H1 (cell line): ENCODE measurements at regions not wholly inside any gene's neighbourhood (a gene's known extent, or its start where the extent isn't known, plus 50 kb on each side); places are given as distances from the start of the nearest gene placed in this dataset.

ENCODE experiments used
- CTCF ChIA-PET: fragments of 300-600 bp; sonication (Branson Sonifier 250); formaldehyde crosslinking; loops from one replicate; lab custom pipeline; 2021; ENCODE audit not compliant: partially characterized antibody; lab: Charles Lee
- POLR2A ChIA-PET: fragments of 300-600 bp; sonication (Branson Sonifier 250); formaldehyde crosslinking; loops from one replicate; lab custom pipeline; 2021; ENCODE audit warnings: inconsistent platforms; ENCODE audit not compliant: partially characterized antibody; lab: Charles Lee
- DNase-seq, 2 experiments: peaks; one replicate each; pipeline versions ENCODE4 v3.0.0 to v3.0.0-alpha.2; 2010 to 2022; ENCODE audit warnings: low spot score in 2 of 2, low read depth in 1 of 2, mixed read lengths in 1 of 2
- FAIRE-seq: peaks from 2 replicates; lab custom pipeline; 2011; peaks lifted over from hg19 to GRCh38; lab: Jason Lieb, UNC
- H2AFZ ChIP-seq: 2 replicates; pipeline ENCODE4 v1.8.1; 2012; ENCODE audit warnings: low read length, inconsistent platforms
- H2AK5ac ChIP-seq: 2 replicates; pipeline ENCODE4 v1.6.1; 2013; ENCODE audit warnings: low read depth, low read length
- H2BK120ac ChIP-seq: replicated peaks from 2 replicates; pipeline ENCODE3; 2013; ENCODE audit warnings: low read depth, low read length, inconsistent platforms
- H2BK12ac ChIP-seq: 2 replicates; pipeline ENCODE4 v1.6.1; 2013; ENCODE audit warnings: low read depth, low read length
- H2BK15ac ChIP-seq: 2 replicates; pipeline ENCODE4 v1.6.1; 2013; ENCODE audit warnings: low read length
- H2BK20ac ChIP-seq: 2 replicates; pipeline ENCODE4 v1.6.1; 2013; ENCODE audit warnings: low read length
- H2BK5ac ChIP-seq: 2 replicates; pipeline ENCODE4 v1.6.1; 2013; ENCODE audit warnings: low read depth, low read length
- H3K14ac ChIP-seq: 2 replicates; pipeline ENCODE4 v1.6.1; 2013; ENCODE audit warnings: inconsistent platforms; ENCODE audit not compliant: insufficient read length
- H3K18ac ChIP-seq: 2 replicates; pipeline ENCODE4 v1.6.1; 2013; ENCODE audit warnings: low read length; ENCODE audit errors: extremely low read depth
- H3K23ac ChIP-seq: 2 replicates; pipeline ENCODE4 v1.6.1; 2013; ENCODE audit warnings: inconsistent platforms; ENCODE audit not compliant: insufficient read length
- H3K23me2 ChIP-seq: 2 replicates; pipeline ENCODE4 v1.6.1; 2013; ENCODE audit warnings: low read depth, low read length
- H3K27ac ChIP-seq: 2 replicates; pipeline ENCODE4 v1.6.1; 2011; ENCODE audit warnings: low read depth, low read length, inconsistent platforms
- H3K27me3 ChIP-seq, 4 experiments: replicated peaks in 1 of 4; 1 replicate in 1 of 4; 2 replicates in 3 of 4; pipeline versions ENCODE4 v1.6.1 to v1.8.1; 2011 to 2013; ENCODE audit warnings: low read length in 3 of 4, mild to moderate bottlenecking in 3 of 4, inconsistent platforms in 2 of 4, mixed read lengths in 2 of 4, moderate library complexity in 1 of 4; ENCODE audit not compliant: control insufficient read depth in 3 of 4, insufficient read depth in 3 of 4; ENCODE audit errors: extremely low read depth in 1 of 4
- H3K36me3 ChIP-seq, 4 experiments: 2 replicates each; pipeline versions ENCODE4 v1.6.1 to v1.8.1; 2011 to 2013; ENCODE audit warnings: mild to moderate bottlenecking in 4 of 4, low read length in 3 of 4, moderate library complexity in 2 of 4, control low read depth in 1 of 4, inconsistent platforms in 1 of 4; ENCODE audit not compliant: insufficient read depth in 4 of 4, control insufficient read depth in 2 of 4
- H3K4ac ChIP-seq: replicated peaks from 2 replicates; pipeline ENCODE3; 2013; ENCODE audit warnings: low read length, low read depth, mixed read lengths, inconsistent platforms; ENCODE audit not compliant: insufficient read length
- H3K4me1 ChIP-seq, 4 experiments: replicated peaks in 1 of 4; 1 replicate in 1 of 4; 2 replicates in 3 of 4; pipeline versions ENCODE4 v1.6.1 to v1.8.1; 2011 to 2013; ENCODE audit warnings: low read length in 3 of 4, inconsistent platforms in 2 of 4, mixed read lengths in 1 of 4; ENCODE audit not compliant: insufficient read depth in 4 of 4, control insufficient read depth in 3 of 4
- H3K4me2 ChIP-seq, 2 experiments: 2 replicates each; pipeline versions ENCODE4 v1.6.1 to v1.8.1; 2011 to 2013; ENCODE audit warnings: low read depth in 2 of 2, low read length in 2 of 2, control low read depth in 1 of 2, inconsistent platforms in 1 of 2, mild to moderate bottlenecking in 1 of 2; ENCODE audit not compliant: insufficient read depth in 1 of 2
- H3K4me3 ChIP-seq, 4 experiments: fragments of 200-600, 300-600 bp in 1 of 4; sonication (generic), shearing (Covaris generic), sonication (Bioruptor Twin) in 1 of 4; 2 replicates each; pipeline versions ENCODE4 v1.5.1 to v1.8.1; 2011 to 2016; ENCODE audit warnings: low read length in 4 of 4, low read depth in 3 of 4, control low read depth in 2 of 4, inconsistent platforms in 2 of 4, mild to moderate bottlenecking in 2 of 4, mixed read lengths in 1 of 4, moderate library complexity in 1 of 4; ENCODE audit not compliant: insufficient read depth in 2 of 4; ENCODE audit errors: extremely low read depth in 1 of 4
- H3K56ac ChIP-seq: replicated peaks from 2 replicates; pipeline ENCODE3; 2013; ENCODE audit warnings: low read depth, mild to moderate bottlenecking, mixed read lengths, low read length, inconsistent platforms; ENCODE audit not compliant: insufficient read length
- H3K79me1 ChIP-seq: 2 replicates; pipeline ENCODE4 v1.6.1; 2013; ENCODE audit warnings: low read depth, low read length, control low read depth
- H3K79me2 ChIP-seq, 2 experiments: 2 replicates each; pipeline versions ENCODE4 v1.6.1 to v1.8.1; 2012 to 2013; ENCODE audit warnings: low read length in 2 of 2, mild to moderate bottlenecking in 2 of 2, inconsistent platforms in 1 of 2; ENCODE audit not compliant: insufficient read depth in 2 of 2, control insufficient read depth in 1 of 2
- H3K9ac ChIP-seq, 4 experiments: replicated peaks in 1 of 4; 1 replicate in 1 of 4; 2 replicates in 3 of 4; pipeline versions ENCODE4 v1.6.1 to v1.8.1; 2011 to 2013; ENCODE audit warnings: low read depth in 3 of 4, low read length in 3 of 4, control low read depth in 2 of 4, mild to moderate bottlenecking in 2 of 4, moderate library complexity in 2 of 4, inconsistent platforms in 1 of 4; ENCODE audit errors: extremely low read depth in 1 of 4
- H3K9me3 ChIP-seq, 2 experiments: 2 replicates each; pipeline versions ENCODE4 v1.6.1 to v1.8.1; 2012 to 2013; ENCODE audit warnings: mild to moderate bottlenecking in 2 of 2, moderate library complexity in 2 of 2, control low read depth in 1 of 2, inconsistent platforms in 1 of 2, low read depth in 1 of 2, low read length in 1 of 2, mixed read lengths in 1 of 2; ENCODE audit not compliant: insufficient read depth in 2 of 2
- H4K20me1 ChIP-seq, 2 experiments: replicated peaks in 1 of 2; 2 replicates each; pipeline versions ENCODE3 to v1.8.1; 2011 to 2013; ENCODE audit warnings: inconsistent platforms in 2 of 2, low read length in 2 of 2, mild to moderate bottlenecking in 1 of 2; ENCODE audit not compliant: insufficient read depth in 2 of 2, control insufficient read depth in 1 of 2
- H4K5ac ChIP-seq: 2 replicates; pipeline ENCODE4 v1.6.1; 2013; ENCODE audit warnings: low read length, low read depth, mixed read lengths, inconsistent platforms; ENCODE audit not compliant: insufficient read length
- H4K8ac ChIP-seq: 2 replicates; pipeline ENCODE4 v1.8.0; 2013; ENCODE audit warnings: mild to moderate bottlenecking, moderate library complexity, low read length, inconsistent platforms; ENCODE audit not compliant: insufficient read depth; ENCODE audit errors: extremely low read depth
- H4K91ac ChIP-seq: replicated peaks from 2 replicates; pipeline ENCODE3; 2013; ENCODE audit warnings: low read length, mixed read lengths, inconsistent platforms; ENCODE audit not compliant: insufficient read length
- CTCF ChIP-seq, 3 experiments: IDR thresholded peaks; 1 replicate in 2 of 3; 2 replicates in 1 of 3; pipeline versions ENCODE4 v1.5.1 to v1.6.1; 2011; ENCODE audit warnings: low read length in 3 of 3, mild to moderate bottlenecking in 3 of 3, inconsistent platforms in 2 of 3, low read depth in 1 of 3, moderate library complexity in 1 of 3; ENCODE audit not compliant: insufficient read depth in 1 of 3; ENCODE audit errors: control extremely low read depth in 1 of 3
- HDAC2 ChIP-seq, 2 experiments: fragments of 300-600 bp in 1 of 2; sonication (generic) in 1 of 2; IDR thresholded peaks; 2 replicates each; pipeline ENCODE4 v1.6.1; 2011 to 2012; ENCODE audit warnings: low read depth in 2 of 2, low read length in 2 of 2, mild to moderate bottlenecking in 2 of 2, moderate library complexity in 2 of 2, borderline replicate concordance in 1 of 2, inconsistent platforms in 1 of 2
- JUN ChIP-seq: IDR thresholded peaks from 2 replicates; pipeline ENCODE4 v1.6.1; 2011; ENCODE audit warnings: low read depth, mild to moderate bottlenecking, improper control_type of control experiment, low read length
- KDM1A ChIP-seq: fragments of 200-600, 300-600 bp; sonication (generic); IDR thresholded peaks from 2 replicates; pipeline ENCODE4 v1.7.1; 2016; ENCODE audit warnings: mild to moderate bottlenecking, low read length, borderline replicate concordance
- RBBP5 ChIP-seq: IDR thresholded peaks from 2 replicates; pipeline ENCODE4 v1.7.1; 2012; ENCODE audit warnings: low read depth, mild to moderate bottlenecking, inconsistent platforms, low read length, moderate library complexity, borderline replicate concordance
- SIN3A ChIP-seq, 2 experiments: IDR thresholded peaks in 1 of 2; conservative IDR thresholded peaks in 1 of 2; 2 replicates each; pipeline ENCODE4 v1.6.1; 2011 to 2012; ENCODE audit warnings: low read length in 2 of 2, improper control_type of control experiment in 1 of 2, low read depth in 1 of 2, mild to moderate bottlenecking in 1 of 2
- USF2 ChIP-seq: IDR thresholded peaks from 2 replicates; pipeline ENCODE4 v1.6.1; 2011; ENCODE audit warnings: low read length, improper control_type of control experiment
- WGBS, 2 experiments: shearing (Covaris generic) in 1 of 2; methylation state at CpG; one replicate each; pipeline versions ENCODE4 v1.1.6 to v1.1.7; 2013 to 2015; ENCODE audit warnings: low lambda C conversion rate in 2 of 2, mixed read lengths in 2 of 2, inconsistent platforms in 1 of 2, low coverage in 1 of 2, missing lambda C conversion rate in 1 of 2; ENCODE audit not compliant: insufficient replicate concordance in 2 of 2, insufficient coverage in 1 of 2, insufficient read length in 1 of 2; ENCODE audit errors: extremely low coverage in 1 of 2, missing lambda C conversion rate in 1 of 2; 5-methylcytosine and 5-hydroxymethylcytosine counted together

- H3K4me2 ChIP-seq: no peak overlapping the region
- H3K4ac ChIP-seq: no peak overlapping the region
- no peak overlapping the region for H3K23ac ChIP-seq
- H2BK20ac ChIP-seq: no peak overlapping the region
- no peaks in the 10 kb centered on the region for H3K9me3 ChIP-seq
- no peak overlapping the region for H2BK120ac ChIP-seq
- H3K27ac ChIP-seq: no peak overlapping the region
- H2BK12ac ChIP-seq: no peak overlapping the region
- H2BK5ac ChIP-seq: no peak overlapping the region
- no peak overlapping the region for H4K8ac ChIP-seq
- 80% methylated on average over 1 of the region's 1 CpG; no CpG with 5 or more reads in 1 of the 2 experiments for WGBS, 2 experiments
- no peak overlapping the region for H2AFZ ChIP-seq
- no peak overlapping the region for H2AK5ac ChIP-seq
- H4K20me1 ChIP-seq: no peaks in the 10 kb centered on the region
- no peaks in the 10 kb centered on the region for H3K27me3 ChIP-seq
- H3K79me1 ChIP-seq: no peaks in the 10 kb centered on the region
- no peaks in the 10 kb centered on the region for H3K79me2 ChIP-seq
- no peak overlapping the region for H3K4me3 ChIP-seq
- H4K91ac ChIP-seq: no peak overlapping the region
- H3K36me3 ChIP-seq: no peaks in the 10 kb centered on the region
- no peak overlapping the region for H2BK15ac ChIP-seq
- CTCF ChIA-PET: interaction anchor here (0.9 kb wide), 1 partner anchor 496 kb away, joined by 3 read pairs; no protein-coding TSS in a partner anchor
- no peak overlapping the region for H3K56ac ChIP-seq
- TF ChIP-seq CTCF (IDR thresholded peaks at IDR 0.05; ENCODE audit: control extremely low read depth in 1 of 3, insufficient read depth in 1 of 3, low read depth in 1 of 3, low read length in 3 of 3) (no peak), RBBP5 (no peak), KDM1A (no peak), HDAC2 (IDR thresholded peaks at IDR 0.05; ENCODE audit: borderline replicate concordance in 1 of 2, low read depth in 2 of 2, low read length in 2 of 2) (no peak), USF2 (no peak), JUN (no peak), SIN3A (conservative IDR thresholded peaks at IDR 0.05 in 1 of 2, IDR thresholded peaks at IDR 0.05 in 1 of 2; ENCODE audit: low read depth in 1 of 2, low read length in 2 of 2) (no peak)
- TF ChIP-seq, all 59 proteins: peak for 0
- H3K23me2 ChIP-seq: no peaks in the 10 kb centered on the region
- H3K18ac ChIP-seq: no peak overlapping the region
- no peak overlapping the region for H4K5ac ChIP-seq
- FAIRE-seq (no peak), DNase-seq (no peak)
- H3K4me1 ChIP-seq: no peaks in the 10 kb centered on the region
- H3K9ac ChIP-seq: no peak overlapping the region
- POLR2A ChIA-PET: no interaction called here
- no peak overlapping the region for H3K14ac ChIP-seq
These were observed 409.7 kb upstream of the PRMT6 start for GRCh38 chr1:106646816-106647215.
